ENCODE measurements at regions not wholly inside any gene's neighbourhood (a gene's known extent, or its start where the extent isn't known, plus 50 kb on each side); places are given as distances from the start of the nearest gene placed in this dataset.

DNA sequence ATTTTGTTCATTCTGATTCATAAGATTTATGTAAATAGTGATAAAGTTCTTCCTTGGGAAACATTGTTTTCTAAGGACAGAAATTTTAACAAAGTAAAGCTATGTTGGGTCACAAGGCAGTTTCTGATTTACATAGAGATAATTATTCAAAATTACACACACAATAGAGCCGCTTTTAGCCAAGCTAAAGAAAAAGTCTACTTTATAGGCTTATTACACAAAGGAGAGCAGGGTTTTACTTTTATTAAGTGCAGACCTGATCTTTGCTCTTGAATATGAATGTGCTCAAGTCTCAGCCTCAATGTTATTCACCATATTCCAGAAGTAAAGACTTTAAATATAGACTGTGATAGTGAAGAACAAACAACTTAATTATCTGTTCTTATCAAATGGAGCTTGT lies 787.8 kb upstream of the LINC00305 start (continued):
- TF ChIP-seq POLR2B (IDR thresholded peaks at IDR 0.05; ENCODE audit: low read depth, partially characterized antibody): no peak
- TF ChIP-seq ZNF282 (CRISPR knock-in tag; IDR thresholded peaks at IDR 0.05): no peak
- TF ChIP-seq, protein P1, sequence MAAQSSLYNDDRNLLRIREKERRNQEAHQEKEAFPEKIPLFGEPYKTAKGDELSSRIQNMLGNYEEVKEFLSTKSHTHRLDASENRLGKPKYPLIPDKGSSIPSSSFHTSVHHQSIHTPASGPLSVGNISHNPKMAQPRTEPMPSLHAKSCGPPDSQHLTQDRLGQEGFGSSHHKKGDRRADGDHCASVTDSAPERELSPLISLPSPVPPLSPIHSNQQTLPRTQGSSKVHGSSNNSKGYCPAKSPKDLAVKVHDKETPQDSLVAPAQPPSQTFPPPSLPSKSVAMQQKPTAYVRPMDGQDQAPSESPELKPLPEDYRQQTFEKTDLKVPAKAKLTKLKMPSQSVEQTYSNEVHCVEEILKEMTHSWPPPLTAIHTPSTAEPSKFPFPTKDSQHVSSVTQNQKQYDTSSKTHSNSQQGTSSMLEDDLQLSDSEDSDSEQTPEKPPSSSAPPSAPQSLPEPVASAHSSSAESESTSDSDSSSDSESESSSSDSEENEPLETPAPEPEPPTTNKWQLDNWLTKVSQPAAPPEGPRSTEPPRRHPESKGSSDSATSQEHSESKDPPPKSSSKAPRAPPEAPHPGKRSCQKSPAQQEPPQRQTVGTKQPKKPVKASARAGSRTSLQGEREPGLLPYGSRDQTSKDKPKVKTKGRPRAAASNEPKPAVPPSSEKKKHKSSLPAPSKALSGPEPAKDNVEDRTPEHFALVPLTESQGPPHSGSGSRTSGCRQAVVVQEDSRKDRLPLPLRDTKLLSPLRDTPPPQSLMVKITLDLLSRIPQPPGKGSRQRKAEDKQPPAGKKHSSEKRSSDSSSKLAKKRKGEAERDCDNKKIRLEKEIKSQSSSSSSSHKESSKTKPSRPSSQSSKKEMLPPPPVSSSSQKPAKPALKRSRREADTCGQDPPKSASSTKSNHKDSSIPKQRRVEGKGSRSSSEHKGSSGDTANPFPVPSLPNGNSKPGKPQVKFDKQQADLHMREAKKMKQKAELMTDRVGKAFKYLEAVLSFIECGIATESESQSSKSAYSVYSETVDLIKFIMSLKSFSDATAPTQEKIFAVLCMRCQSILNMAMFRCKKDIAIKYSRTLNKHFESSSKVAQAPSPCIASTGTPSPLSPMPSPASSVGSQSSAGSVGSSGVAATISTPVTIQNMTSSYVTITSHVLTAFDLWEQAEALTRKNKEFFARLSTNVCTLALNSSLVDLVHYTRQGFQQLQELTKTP (IDR thresholded peaks at IDR 0.05; ENCODE audit: low read depth in 1 of 2, partially characterized antibody in 2 of 2): no peak
- TF ChIP-seq, protein P2, sequence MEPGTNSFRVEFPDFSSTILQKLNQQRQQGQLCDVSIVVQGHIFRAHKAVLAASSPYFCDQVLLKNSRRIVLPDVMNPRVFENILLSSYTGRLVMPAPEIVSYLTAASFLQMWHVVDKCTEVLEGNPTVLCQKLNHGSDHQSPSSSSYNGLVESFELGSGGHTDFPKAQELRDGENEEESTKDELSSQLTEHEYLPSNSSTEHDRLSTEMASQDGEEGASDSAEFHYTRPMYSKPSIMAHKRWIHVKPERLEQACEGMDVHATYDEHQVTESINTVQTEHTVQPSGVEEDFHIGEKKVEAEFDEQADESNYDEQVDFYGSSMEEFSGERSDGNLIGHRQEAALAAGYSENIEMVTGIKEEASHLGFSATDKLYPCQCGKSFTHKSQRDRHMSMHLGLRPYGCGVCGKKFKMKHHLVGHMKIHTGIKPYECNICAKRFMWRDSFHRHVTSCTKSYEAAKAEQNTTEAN (CRISPR knock-in tag; IDR thresholded peaks at IDR 0.05): no peak
- no peak for TF ChIP-seq NR2F6 (CRISPR knock-in tag; IDR thresholded peaks at IDR 0.05)

DNA sequence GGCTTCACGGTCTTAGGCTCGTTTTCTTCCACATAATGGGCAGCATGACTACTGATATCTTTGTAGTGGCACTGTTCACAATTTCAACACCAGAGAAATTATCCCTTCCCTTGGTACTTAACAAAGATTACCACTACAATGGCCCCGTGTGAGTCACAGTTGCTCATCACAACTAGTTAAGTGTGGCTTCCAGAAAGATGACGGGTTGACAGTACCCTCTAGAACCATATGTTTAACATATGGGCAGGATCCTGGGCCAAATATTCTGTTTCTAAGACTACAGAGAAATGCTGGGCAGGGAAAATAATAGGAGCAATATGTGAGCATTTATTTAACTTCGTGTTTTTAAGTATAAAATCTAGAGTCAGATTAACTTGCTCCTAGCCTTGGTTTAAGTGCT lies 780.1 kb upstream of the LINC00305 start:
- H3K27me3 ChIP-seq (ENCODE audit: control insufficient read depth in 2 of 2, insufficient read depth in 2 of 2, low read length in 2 of 2): no peaks in the 10 kb centered on the region
- in situ Hi-C loops (cut with MboI): no loop called here
- no peak for DNase-seq (ENCODE audit: extremely low read depth in 1 of 4, low spot score in 3 of 4)
- 0% methylated on average over 5 of the region's 5 CpGs for WGBS (ENCODE audit: insufficient coverage, low coverage, missing lambda C conversion rate)
- H3K36me3 ChIP-seq (ENCODE audit: control insufficient read depth, insufficient read depth, low read length): no peaks in the 10 kb centered on the region
- H3K27ac ChIP-seq (ENCODE audit: extremely low read depth, low read depth, low read length): no peak overlapping the region
- ATAC-seq: no peak
- H3K4me1 ChIP-seq (replicated peaks in 1 of 2; ENCODE audit: control insufficient read depth in 2 of 2, insufficient read depth in 2 of 2, low read length in 2 of 2): no peaks in the 10 kb centered on the region
- no TSS peak for BruUV-seq (replicated peaks)
- H4K20me1 ChIP-seq (replicated peaks; ENCODE audit: control insufficient read depth, insufficient read depth, low read length): no peaks in the 10 kb centered on the region
- intact Hi-C loops (cut with micrococcal nuclease): no loop called here
- no peaks in the 10 kb centered on the region for H3K9me3 ChIP-seq (replicated peaks; ENCODE audit: control insufficient read depth, insufficient read depth, low read depth, low read length)
- no peak for FAIRE-seq
- H3K79me2 ChIP-seq (ENCODE audit: control insufficient read depth, insufficient read depth, low read length): no peaks in the 10 kb centered on the region
- no peak overlapping the region for H3K4me3 ChIP-seq
- ChIA-PET CTCF (ENCODE audit: low intra/inter-chr PET ratio) (no interaction called here), POLR2A (no interaction called here)
- no peak overlapping the region for H3K4me2 ChIP-seq (ENCODE audit: insufficient read depth, low read length)
- H2AFZ ChIP-seq (ENCODE audit: low read depth, low read length): no peak overlapping the region
- H3K9ac ChIP-seq (ENCODE audit: insufficient read depth in 1 of 2, low read depth in 2 of 2, low read length in 2 of 2): no peak overlapping the region
- H3K9me1 ChIP-seq (ENCODE audit: control insufficient read depth, insufficient read depth, low read length): no peaks in the 10 kb centered on the region
- no peak for TF ChIP-seq ZBTB9 (CRISPR knock-in tag; IDR thresholded peaks at IDR 0.05)
- no peak for TF ChIP-seq ZNF121 (CRISPR knock-in tag; conservative IDR thresholded peaks at IDR 0.05)
- no peak for TF ChIP-seq SIN3A (IDR thresholded peaks at IDR 0.05; ENCODE audit: borderline replicate concordance in 2 of 2, control insufficient read depth in 1 of 2, low read depth in 2 of 2, low read length in 2 of 2)
- no peak for TF ChIP-seq SREBF1 (IDR thresholded peaks at IDR 0.05; ENCODE audit: borderline replicate concordance, low read depth, low read length)
- no peak for TF ChIP-seq CHD1 (IDR thresholded peaks at IDR 0.05; ENCODE audit: low read length)
- TF ChIP-seq ZNF143 (CRISPR knock-in tag; IDR thresholded peaks at IDR 0.05): no peak
- TF ChIP-seq HNRNPH1 (optimal IDR thresholded peaks at IDR 0.05; ENCODE audit: low read depth, low read length): no peak
- TF ChIP-seq MCM3 (IDR thresholded peaks at IDR 0.05): no peak
- no peak for TF ChIP-seq HSF4 (CRISPR knock-in tag; IDR thresholded peaks at IDR 0.05; ENCODE audit: borderline replicate concordance)
- TF ChIP-seq TCFL5 (CRISPR knock-in tag; conservative IDR thresholded peaks at IDR 0.05): no peak
- no peak for TF ChIP-seq ZNF583 (CRISPR knock-in tag; IDR thresholded peaks at IDR 0.05)
- TF ChIP-seq RFX7 (CRISPR knock-in tag; IDR thresholded peaks at IDR 0.05): no peak
- TF ChIP-seq L3MBTL2 (IDR thresholded peaks at IDR 0.05): no peak

Data from K562 (cell line).